Activated CD4-positive, alpha-beta T cell treated with anti-CD3 and anti-CD28 coated beads, Interleukin-2, amount 50 U/mL, for 16 hours (primary cell): ENCODE measurements at regions not wholly inside any gene's neighbourhood (a gene's known extent, or its start where the extent isn't known, plus 50 kb on each side); places are given as distances from the start of the nearest gene placed in this dataset.

Source experiments
- DNase-seq: peaks from one replicate; pipeline ENCODE4 v3.0.0-alpha.2; 2020

- DNase-seq: no peak
These were observed 556.7 kb upstream of the BOD1L1 start for GRCh38 chr4:14184265-14184664.

GRCh38 chr4:14184767-14185166, 557.2 kb upstream of the BOD1L1 start:
- no peak for DNase-seq

GRCh38 chr4:14188214-14188613, 560.7 kb upstream of the BOD1L1 start:
- no peak for DNase-seq

DNA sequence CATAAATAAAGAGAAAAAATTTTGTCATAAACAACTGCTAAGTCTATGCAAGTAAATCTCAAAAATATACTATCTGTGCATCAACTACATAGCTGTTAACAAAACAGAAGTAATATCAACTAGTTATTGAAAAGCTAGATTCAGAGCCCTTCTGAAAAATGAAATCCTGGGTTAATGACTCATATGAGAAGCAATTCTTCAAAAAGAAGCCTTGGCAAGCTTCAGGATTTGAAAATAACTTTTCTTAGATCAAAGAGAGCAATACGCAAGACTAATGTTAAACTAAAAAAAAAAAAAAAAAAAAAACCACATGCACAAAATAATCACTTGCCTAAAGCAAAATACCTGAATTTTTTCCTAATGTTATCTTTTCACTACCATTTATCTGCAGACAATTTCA, 566.1 kb upstream of the BOD1L1 start:
- DNase-seq: no peak

GRCh38 chr4:14196131-14196530, 568.6 kb upstream of the BOD1L1 start:
- no peak for DNase-seq

DNA sequence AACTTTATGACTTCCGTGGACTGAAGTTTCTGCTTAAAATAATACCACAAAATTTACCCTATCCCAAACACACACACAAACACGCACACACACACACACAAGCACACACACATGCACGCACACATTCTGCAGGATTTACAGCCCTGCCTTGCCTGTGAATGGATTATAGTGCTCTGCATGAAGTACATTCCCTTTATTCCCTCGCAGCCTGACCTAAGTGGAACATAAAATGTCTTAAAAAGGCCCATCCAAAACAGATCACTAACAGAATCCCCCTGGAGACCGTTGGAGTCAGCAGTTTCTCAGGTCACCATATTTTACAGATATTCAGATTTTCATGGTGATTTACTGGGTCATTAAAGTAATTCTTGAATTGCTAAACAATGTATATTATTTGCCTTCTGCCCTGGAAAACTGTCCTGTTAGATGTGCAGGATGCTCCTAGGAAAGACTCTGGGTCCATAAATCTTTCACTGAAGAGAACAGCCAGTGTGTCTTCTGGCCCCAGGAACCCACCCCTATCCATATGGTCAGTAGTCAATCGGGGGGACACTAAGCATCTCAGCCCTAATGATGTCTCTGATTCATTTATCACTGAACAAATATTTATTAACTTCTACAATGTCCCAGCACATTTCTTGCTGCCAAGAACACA, 587.7 kb upstream of the BOD1L1 start:
- DNase-seq: no peak

DNA sequence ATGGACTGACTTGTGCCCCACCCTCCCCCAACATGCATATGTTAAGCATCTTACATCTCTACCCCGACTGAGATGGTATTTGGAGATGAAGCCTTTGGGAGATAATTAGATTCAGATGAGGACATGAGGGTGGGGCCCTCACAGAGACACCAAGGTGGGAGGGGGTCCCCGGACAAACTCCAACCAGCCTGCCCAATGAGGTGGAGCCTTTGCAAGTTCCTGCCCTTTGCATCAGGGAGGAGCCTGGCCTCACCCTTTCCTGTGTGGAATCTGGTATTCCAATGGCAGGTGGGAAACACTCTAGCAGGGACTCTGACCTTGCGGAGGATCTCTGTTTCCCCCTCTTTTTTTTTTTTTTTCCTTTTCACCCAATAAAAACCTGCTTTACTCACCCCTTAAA, 589.9 kb upstream of the BOD1L1 start:
- no peak for DNase-seq

DNA sequence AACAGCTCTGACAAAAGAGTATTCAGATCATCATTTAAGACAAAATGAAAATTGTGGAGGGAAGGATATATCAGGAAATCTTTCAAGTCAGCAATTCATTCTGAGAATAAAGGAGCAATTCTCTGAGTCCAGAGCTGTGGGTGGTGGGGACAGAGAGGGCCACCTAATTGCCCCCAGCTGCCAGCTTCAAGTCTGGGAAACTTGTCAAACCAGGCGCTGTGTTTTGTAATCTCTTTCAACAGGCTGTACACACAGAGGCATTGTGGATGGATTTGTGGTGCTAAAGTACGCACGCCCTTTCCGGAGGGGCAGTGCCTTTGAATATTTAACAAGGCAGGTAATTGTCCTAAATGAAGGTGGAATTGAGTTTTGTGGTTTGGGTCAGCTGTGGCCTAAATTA, 591.1 kb upstream of the BOD1L1 start:
- DNase-seq: no peak

DNA sequence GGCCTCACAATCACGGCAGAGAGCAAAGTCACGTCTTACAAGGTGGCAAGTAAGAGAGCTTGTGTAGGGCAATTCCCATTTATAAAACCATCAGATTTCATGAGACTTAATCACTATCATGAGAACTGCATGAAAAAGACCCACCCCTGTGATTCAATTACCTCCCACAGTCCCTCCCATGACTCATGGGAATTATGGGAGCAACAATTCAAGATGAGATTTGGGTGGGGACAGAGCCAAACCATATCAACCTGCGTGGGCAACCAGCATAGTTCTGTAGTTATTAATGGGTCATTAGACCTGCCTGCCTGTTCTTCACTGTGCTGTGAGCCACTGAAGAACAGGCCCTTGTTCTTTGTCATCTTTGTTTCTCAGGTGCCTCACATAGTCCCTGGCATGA, 593.7 kb upstream of the BOD1L1 start:
- no peak for DNase-seq

DNA sequence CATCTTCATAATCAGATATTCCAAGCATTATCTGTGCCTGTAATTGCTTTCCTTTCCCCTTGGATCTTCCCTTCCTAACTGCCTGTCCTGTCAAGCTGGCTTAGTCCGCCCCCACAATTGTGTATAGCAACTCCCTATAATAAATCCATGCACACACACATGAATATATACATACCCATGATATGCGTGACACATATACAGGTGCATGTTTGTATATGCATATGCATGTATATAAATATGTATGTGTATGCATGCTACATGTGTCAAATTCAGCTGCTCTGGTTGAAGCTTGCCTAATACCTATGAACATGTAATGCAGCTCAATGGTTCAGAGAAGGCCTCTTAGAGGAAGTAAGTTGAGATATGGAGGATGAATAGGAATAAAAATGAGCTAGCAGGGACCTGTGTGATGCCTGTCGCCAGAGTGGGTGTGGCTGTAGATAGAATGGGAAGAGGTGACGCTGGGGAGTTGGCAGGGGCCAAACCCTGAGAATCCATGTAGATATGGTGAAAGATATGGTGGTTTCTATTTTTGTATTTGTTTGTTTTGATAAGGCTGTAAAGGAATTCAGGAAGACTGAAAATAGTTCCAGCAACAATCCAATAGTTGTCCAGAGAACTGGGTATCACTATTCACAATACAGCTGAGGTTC, 595.0 kb upstream of the BOD1L1 start:
- DNase-seq: no peak

DNA sequence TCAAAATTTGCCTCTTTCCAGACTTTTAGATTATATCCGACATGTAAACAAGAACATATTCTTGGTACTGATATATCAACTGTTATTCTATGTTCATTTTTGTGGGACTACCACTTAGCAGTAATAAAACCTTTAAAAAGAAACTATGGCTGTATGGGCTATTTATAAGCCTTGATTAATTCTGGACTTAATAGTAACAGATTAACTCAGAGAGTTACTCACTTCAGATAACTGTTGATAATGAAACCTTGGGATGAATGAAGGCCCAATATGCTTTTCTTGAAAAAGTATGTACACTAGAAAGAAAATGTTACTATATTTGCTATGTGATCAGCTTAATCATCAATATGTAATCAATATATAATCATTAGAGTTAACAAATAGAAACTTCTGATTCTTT, 595.9 kb upstream of the BOD1L1 start:
- DNase-seq: no peak

- no peak for DNase-seq
These were observed 598.2 kb upstream of the BOD1L1 start for GRCh38 chr4:14225688-14226207.

GRCh38 chr4:14233126-14233525, 605.6 kb upstream of the BOD1L1 start:
- no peak for DNase-seq

DNA sequence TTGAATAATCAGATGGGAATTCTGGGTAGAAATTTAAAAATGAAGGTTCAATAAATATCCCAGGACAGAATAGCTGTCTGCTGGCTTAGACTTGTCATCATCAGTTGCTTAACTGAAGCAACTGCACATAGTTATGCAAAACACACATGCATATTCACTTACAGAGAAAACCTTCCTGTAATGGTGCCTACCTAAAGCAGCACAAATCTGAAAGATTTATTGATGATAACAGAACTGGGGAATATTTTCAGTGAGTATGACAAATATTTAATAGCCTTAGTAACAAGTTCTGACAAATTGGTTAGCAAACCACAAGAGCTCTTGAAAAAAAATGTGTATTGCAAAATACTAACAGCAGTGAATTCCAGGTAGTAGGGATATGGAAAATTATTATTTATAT, 606.8 kb upstream of the BOD1L1 start:
- DNase-seq: no peak

- DNase-seq: no peak
These were observed 608.8 kb upstream of the BOD1L1 start for GRCh38 chr4:14236359-14236758.

DNA sequence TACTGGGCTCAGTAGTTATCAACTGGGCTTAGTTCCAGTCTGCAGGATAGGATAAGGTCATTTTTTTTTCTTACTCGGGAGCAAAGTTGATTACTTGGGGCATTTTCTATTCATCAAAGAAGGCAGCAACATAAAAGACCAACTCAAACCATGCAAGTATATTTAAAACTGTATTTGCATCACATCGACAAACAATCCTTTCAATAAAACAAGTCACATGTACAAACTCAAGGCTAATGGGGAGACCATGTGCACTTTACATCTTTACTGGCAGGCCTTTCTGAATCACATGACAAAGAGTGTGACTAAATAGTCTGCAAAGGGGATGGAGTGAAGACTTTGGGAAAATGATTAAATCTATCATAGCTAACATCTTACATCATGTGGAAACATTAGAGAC, 610.4 kb upstream of the BOD1L1 start:
- no peak for DNase-seq

GRCh38 chr4:14241574-14241973, 614.0 kb upstream of the BOD1L1 start:
- no peak for DNase-seq

GRCh38 chr4:14247767-14248166, 620.2 kb upstream of the BOD1L1 start:
- no peak for DNase-seq

DNA sequence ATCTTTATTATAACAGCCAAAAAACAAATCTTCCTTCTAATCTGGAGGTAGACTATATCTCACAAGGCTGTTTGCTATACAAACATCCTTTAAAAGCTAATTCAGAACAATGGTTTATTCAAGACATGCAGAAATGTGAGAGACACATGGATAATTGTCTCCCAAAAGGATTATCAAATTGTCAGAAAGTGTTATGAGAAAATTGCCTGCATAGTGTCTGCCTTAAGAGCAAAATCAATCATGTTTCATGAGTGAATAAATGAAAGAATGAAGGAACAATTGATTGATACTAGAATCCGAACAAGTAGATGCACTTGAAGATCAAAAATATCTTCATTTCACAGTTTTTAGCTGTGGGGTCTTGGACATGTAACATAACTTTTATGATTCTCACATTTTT, 621.7 kb upstream of the BOD1L1 start:
- no peak for DNase-seq

GRCh38 chr4:14254252-14254651, 626.7 kb upstream of the BOD1L1 start:
- DNase-seq: no peak

- DNase-seq: no peak
These were observed 627.4 kb upstream of the BOD1L1 start for GRCh38 chr4:14254926-14255325.

DNA sequence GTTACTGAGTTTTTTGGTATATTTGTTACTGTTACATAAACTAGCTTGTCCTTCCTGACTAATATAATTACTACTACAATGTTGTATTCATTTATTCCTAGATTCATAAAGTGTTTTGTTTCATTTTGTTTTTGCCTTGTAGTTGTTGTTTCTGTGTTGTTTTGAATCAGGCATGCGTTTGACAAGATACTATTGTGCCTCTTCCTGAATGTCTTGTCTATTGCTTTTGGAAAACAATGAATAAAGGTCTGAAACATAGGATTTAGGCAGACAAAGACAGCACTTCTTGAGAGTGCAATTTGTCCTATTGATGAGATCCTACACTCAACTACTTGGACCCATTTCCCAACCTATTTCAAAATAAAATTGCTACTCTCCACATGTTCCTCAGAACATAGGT, 630.4 kb upstream of the BOD1L1 start:
- DNase-seq: no peak

GRCh38 chr4:14259936-14260335, 632.4 kb upstream of the BOD1L1 start:
- no peak for DNase-seq

- DNase-seq: no peak
These were observed 633.1 kb upstream of the BOD1L1 start for GRCh38 chr4:14260591-14260990.

- DNase-seq: no peak
These were observed 634.7 kb upstream of the BOD1L1 start for GRCh38 chr4:14262221-14262620.
